ENCODE measurements at regions not wholly inside any gene's neighbourhood (a gene's known extent, or its start where the extent isn't known, plus 50 kb on each side); places are given as distances from the start of the nearest gene placed in this dataset.
A peak's percentile ranks its signal among the peaks of the same experiment; 100 is the strongest.

DNA sequence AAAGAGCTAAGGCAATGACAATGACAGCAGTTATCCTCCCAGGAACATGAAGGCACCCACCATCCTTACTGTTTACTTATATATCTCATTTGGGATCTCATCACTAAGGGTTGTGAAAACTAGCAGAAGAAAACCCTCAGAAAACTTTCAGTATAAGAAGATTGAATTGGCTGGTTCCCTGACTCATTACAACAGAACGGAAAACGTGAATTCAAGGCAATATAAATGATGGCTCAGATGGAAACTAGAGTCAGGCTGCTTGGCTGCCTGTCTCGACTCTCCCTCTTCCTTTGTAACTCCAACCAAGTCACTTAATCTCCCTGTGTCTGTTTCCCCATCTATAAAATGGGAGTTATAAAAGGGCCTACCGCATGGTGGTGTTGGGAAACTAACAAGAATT, 387.1 kb upstream of the JARID2 start:
- peak; percentile 72 for DNase-seq (ENCODE audit: low spot score)

- DNase-seq (ENCODE audit: low spot score), result no peak
Measured at GRCh38 chr6:14860774-14861173, 385.1 kb upstream of the JARID2 start.

GRCh38 chr6:14861491-14861943, 384.4 kb upstream of the JARID2 start:
- DNase-seq (ENCODE audit: low spot score), result no peak

GRCh38 chr6:14862845-14863244, 383.0 kb upstream of the JARID2 start:
- DNase-seq (ENCODE audit: low spot score), result no peak

DNA sequence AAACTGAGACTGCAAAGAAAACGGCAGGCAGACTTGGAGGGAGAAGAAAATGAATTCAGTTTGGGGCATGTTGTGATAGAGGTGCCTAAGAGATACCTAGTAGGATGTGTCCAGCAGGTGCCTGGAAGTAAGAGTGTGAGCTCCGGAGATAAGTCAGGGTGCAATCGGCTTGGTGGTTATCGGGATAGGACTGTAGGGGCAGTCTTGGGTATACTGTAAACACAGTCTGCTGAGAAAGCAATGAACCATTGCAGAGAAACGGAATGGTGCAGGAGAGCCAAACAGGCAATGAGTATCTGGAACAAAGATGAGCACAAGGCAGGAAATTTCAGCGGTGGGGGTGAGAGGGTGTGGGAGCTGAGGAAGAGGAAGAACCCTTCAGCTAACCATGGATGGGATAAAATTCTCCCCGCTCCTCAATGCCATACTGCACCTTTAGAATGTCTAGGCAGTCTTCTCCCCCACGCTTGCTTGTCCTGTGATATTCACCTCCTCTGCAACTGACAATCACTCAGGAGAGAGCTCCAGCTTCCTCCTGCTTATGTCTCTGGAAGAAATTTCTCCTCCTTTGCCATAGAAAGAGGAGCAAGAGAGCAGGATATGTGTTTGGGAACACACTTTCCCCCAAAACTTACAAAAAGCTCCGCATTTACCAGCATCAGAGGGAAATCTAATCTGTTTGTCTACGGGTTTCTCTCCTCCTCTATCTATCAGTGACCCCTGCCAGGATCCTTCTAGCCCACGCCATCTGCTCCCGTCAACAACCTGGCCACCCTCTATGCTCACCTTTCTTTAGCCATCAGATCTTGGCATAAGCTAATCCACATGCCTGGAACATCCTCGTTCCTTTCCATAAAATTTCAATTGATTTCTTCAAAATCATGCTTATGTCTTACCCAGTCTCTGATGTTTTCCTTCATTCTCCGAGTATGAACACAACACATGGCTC, 381.7 kb upstream of the JARID2 start:
- no peak for DNase-seq (ENCODE audit: low spot score)

DNA sequence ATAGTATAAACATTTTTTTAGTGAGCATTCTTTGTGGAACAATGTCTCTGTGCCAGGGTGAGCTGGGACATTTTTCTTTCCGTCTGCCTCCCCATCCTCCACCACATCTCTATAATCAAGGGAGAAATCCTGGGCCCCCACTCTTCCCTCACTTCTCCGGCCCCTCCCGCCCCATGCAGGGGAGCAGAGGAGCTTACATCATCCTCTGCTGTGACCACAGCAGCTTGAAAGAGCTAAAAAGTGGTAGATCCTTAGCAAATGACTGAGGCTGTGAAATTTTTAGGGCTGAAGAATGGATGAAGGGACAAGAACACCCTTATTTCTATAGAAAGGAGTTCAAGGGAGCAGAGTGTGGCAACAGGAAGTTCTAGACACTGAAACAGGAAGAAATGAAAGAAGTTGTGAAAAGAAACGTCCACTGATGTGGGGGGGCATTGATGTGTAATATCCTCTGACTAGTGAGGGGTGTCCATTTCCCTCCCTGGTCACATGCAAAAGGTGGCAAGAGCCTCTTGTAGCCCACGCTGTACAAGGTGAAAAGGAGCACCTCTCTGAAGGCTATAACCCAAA, 380.3 kb upstream of the JARID2 start:
- DNase-seq (ENCODE audit: low spot score), result no peak

DNA sequence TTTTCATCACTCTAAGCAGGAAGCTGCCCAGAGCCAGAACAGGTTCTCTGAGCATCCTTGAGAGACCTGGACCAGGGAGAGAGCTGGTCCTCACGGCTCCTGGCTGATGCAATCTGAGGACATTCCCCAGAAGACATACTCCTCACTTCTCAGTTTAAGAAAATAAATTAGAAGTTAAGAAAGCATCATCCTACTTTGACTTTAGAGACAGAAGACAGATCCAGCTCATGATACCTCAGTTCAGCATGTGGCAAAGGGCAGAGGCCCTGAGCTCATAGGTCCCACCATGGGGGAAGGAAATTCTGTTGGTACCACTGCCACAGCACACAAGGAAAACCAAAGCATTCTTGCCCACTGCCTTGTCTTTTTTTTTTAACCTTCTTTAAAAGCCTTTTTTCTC, 378.1 kb upstream of the JARID2 start:
- DNase-seq (ENCODE audit: low spot score), result no peak

GRCh38 chr6:14871221-14871620, 374.6 kb upstream of the JARID2 start:
- DNase-seq (ENCODE audit: low spot score), result no peak

DNA sequence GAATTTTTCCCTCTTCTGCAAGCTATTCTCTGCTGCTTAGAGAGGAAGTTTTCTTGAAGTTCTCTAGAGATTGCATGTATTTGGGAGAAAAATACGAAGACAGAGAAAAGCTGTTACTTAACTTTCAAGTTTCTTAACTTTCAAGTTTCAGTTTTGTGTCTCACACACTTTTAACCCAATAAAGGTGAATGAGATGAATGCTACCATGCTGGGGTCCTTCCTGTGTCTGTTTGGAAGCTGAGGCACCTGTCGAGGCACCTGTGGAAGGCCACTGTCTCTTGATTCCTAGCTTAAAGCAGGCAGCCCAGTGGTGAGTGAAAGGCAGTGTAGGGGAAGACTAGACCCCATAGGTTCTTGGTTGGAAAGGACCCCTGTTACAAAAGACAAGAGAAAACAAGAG, 372.8 kb upstream of the JARID2 start:
- DNase-seq (ENCODE audit: low spot score), result peak; percentile 35

DNA sequence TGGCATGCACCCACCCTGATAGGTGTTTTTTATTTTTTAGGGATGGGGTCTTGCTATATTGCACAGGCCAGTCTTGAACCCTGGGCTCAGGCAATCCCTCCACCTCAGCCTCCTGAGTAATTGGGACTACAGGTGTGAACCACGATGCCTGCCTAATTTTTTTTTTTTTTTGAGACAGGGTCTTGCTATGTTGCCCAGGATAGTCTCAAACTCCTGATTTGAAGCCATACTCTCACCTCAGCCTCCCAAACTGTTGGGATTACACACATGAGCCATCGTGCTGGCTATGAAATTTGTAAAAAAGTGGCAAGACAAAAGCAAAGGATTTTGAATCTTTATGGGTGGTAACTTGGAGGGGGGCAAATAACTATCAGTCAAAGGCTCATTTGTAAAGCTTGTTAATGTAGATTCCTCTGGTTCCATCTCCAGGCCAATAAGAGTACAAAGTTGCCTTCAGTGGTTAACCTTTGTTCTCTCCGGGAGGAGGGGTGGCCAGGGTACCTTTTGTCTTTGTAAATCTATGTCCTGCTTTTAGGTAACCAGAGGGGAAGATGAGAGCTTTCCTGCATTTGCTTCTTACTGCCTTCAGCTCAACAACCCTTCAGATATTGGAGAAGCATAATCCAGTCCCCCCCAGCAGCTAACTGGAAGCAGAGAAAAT, 372.0 kb upstream of the JARID2 start:
- no peak for DNase-seq (ENCODE audit: low spot score)

DNA sequence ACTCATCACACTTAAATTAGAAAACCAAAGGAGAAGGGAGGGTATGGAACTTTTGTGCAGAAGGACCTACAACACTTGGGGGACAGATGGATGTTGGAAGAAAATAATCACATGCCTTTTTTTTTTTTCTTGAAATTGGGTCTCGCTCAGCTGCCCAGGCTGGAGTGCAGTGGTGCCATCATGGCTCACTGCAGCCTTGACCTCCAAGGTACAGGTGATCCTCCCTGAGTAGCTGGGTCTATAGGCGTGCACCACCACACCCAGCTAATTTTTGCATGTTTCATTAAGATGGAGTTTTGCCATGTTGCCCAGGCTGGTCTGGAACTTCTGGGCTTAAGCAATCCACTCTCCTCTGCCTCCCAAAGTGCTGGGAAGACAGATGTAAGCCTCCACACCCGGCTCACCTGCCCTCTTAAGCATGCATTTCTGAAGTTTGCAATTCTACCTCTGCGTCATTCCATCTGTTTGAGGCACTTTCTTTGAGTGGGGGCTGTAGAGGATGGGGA, 370.8 kb upstream of the JARID2 start:
- DNase-seq (ENCODE audit: low spot score), result no peak

DNA sequence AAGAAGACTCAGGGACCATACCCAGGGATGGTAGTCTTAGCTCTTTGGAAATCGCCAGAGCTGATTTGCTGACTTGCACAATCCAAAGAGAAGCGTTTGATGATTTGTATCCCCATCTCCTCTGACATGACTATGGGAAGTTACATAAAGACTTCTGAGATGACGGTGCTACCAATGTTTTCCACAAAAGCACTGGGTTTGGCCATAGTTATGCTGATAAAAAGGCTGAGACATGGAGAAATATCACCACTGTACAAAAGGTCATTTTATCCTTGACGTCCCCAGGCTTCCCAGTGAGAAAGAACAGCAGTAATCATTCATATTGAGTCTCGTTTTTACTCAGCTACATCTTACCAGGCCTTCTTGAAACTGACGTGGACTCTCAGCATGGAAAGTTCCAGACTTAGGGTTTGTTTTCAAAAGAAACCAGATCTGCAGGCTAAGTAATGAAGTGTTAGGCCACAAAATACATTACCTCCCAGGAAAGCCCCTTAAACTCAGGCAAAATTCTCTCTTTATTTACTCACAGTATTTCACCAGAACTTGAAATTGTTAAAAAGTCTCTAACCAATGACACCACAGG, 370.3 kb upstream of the JARID2 start:
- peak; percentile 90 for DNase-seq (ENCODE audit: low spot score)

DNA sequence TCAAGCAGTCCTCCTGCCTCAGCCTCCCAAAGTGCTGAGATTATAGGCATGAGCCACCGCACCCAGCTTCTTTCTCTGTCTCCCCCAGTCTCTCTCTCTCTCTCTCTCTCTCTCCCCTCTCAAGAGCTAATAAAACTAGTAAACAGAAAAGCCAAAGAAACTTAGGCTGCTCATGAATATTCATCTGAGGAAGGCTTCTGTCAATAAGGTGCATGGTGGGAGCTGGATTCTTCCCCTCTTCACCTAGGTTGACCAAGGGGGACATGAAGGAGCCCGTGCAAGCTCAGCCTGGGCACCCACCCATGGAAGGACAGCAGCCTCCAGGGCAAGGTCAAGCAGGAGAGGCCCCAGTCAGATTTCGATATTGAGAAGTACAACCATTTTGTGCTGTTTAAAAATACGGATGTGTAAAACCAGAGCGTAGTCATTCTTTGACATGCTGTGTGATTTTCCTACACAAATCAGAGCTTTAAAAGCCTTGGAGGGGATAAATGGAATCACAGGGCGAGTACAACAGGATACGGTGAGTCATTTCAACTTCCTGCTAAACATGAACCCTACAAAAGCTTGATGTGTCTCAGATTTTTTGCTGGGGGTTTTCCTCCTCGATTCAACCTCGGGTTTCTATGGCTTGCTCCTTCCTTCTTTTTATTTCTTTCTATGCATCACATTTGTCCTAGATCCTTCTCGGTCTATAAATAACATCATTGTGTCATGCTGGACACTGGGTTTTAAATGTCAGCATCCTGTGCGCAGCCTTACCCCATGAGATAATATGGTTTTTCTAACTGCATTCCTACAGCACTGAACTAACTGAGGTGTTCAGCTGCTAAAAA, 368.9 kb upstream of the JARID2 start:
- peak; percentile 92 for DNase-seq (ENCODE audit: low spot score)

- no peak for DNase-seq (ENCODE audit: low spot score)
Measured at GRCh38 chr6:14877758-14878157, 368.1 kb upstream of the JARID2 start.

- DNase-seq (ENCODE audit: low spot score), result no peak
Measured at GRCh38 chr6:14880052-14880451, 365.8 kb upstream of the JARID2 start.

DNA sequence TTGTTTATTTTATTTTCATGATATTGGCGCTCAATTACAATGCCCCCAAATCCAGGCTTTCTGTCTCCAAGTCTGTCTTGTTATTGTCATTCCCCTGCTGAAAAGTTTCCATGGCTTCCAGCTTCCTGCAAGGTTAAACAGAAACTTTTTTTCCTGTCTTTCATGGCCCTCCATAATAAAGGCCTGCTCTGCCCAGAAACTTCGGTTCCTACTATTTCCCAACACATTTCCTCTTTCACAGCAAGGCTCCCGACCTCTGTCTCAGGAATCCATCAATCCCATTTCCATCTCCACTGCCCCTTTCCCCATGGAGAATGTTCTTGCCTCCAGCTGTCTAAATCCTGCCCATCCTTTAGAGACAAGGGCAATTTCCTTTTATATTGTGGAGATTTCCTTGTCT, 365.2 kb upstream of the JARID2 start:
- no peak for DNase-seq (ENCODE audit: low spot score)

DNA sequence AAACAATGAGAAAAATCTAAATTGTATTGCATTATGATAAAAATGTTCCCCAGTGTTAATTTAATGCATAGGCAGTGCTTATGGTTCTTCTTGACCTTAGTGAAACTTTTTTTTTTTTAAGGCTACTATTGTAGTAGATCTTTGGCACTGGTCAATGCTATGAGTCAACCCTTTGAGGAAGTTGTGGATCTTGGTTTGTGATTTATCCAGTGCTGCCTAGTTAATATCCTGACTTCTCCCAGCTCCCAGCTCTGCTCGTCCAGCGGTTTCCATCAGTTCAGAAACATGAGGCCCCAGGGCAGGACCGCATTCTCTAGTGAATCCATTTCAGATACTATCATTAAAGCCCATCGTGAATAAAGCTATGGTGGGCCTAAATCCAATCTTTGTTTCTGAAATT, 364.5 kb upstream of the JARID2 start:
- no peak for DNase-seq (ENCODE audit: low spot score)

- DNase-seq (ENCODE audit: low spot score), result no peak
Measured at GRCh38 chr6:14882394-14883026, 363.4 kb upstream of the JARID2 start.

DNA sequence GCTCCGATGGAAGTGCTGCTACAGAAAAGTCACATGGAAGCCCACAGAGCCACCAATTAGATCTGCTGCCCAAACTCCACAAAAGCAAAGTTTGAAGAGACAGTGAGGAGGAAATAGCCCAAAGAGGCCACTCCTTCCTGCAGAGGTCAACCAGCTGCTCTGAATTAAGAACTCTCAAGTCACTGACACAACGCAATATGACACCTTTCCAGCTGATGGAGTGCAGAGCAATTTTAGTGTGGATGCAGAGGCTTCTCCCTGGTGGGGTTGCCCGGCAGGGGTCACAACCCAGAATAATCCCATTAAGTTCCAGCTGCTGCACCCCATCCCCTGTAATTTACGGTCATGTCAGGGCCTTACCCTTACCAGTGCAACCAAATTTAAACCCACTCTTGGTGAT, 361.9 kb upstream of the JARID2 start:
- no peak for DNase-seq (ENCODE audit: low spot score)

DNA sequence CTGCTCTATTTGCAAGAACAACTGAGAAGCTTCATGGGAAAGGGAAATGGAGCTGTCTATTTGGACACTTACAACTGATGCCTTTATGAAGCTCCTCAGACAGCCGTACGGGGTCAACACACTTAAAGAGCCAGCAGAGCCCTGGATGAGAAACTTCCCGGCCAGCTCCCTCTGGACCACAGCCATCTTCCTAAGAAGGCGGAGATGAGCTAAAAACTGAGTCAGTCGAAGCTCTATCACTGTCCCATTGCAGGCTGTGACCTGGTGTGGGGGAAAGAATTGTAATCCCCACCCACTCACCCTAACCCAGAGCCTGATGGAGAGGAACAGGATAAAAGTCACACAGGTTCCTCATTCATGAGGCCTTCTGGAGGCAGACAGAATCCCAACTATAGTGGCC, 360.4 kb upstream of the JARID2 start:
- DNase-seq (ENCODE audit: low spot score), result no peak

DNA sequence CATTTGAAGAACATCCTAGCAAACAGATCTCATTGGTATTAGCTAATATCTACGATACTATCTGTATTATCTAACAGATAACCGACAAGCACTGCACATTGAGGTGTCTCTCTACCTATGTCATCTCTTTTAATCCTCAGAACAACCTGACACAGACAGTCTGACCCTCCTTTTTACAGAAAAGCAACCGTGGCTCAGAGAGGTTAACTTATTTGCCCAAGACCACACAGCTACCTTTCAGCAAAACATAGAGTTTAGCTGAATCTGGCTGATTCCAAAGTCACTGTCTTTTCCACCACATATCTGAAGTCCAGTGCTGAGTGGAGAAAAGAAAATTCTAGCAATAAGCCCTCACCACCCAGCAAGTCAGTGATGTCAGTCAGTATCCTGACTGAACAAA, 358.7 kb upstream of the JARID2 start:
- no peak for DNase-seq (ENCODE audit: low spot score)

All from activated CD4-positive, alpha-beta T cell treated with anti-CD3 and anti-CD28 coated beads, Interleukin-2, Interleukin-4, amounts not matched to agents 100 ng/mL and 50 ng/mL, durations not matched to agents 16 hours and 8 hours (primary cell).